ENCODE measurements at regions not wholly inside any gene's neighbourhood (a gene's known extent, or its start where the extent isn't known, plus 50 kb on each side); places are given as distances from the start of the nearest gene placed in this dataset.

- peak in 1 of 3 donors; percentile 13 for DNase-seq
These were observed 89.0 kb downstream of the MXRA5 start for GRCh38 chrX:3257471-3257870.

GRCh38 chrX:3256868-3257267 is 89.6 kb downstream of the MXRA5 start:
- no peak for DNase-seq

GRCh38 chrX:3252744-3253143 is 93.7 kb downstream of the MXRA5 start:
- DNase-seq, result peak; percentile 72 to 82 (median 78)

GRCh38 chrX:3250966-3251365 is 95.5 kb downstream of the MXRA5 start:
- DNase-seq, result no peak

GRCh38 chrX:3244955-3245354 is 101.5 kb downstream of the MXRA5 start:
- peak; percentile 22 to 41 (median 36) for DNase-seq

- no peak for DNase-seq
These were observed 102.2 kb downstream of the MXRA5 start for GRCh38 chrX:3244203-3244743.

GRCh38 chrX:3232262-3232923 is 114.1 kb downstream of the MXRA5 start:
- no peak for DNase-seq

GRCh38 chrX:3231766-3232165 is 114.7 kb downstream of the MXRA5 start:
- DNase-seq, result no peak

GRCh38 chrX:3230496-3230895 is 116.0 kb downstream of the MXRA5 start:
- no peak for DNase-seq

GRCh38 chrX:3227526-3227925 is 118.9 kb downstream of the MXRA5 start:
- no peak for DNase-seq

- no peak for DNase-seq
These were observed 120.4 kb downstream of the MXRA5 start for GRCh38 chrX:3226087-3226486.

- DNase-seq, result no peak
These were observed 124.8 kb downstream of the MXRA5 start for GRCh38 chrX:3221643-3222042.

- no peak for DNase-seq
These were observed 126.8 kb downstream of the MXRA5 start for GRCh38 chrX:3219667-3220066.

- DNase-seq, result no peak
These were observed 127.2 kb downstream of the MXRA5 start for GRCh38 chrX:3219231-3219630.

GRCh38 chrX:3218442-3218841 is 128.0 kb downstream of the MXRA5 start:
- DNase-seq, result no peak

- no peak for DNase-seq
These were observed 129.8 kb downstream of the MXRA5 start for GRCh38 chrX:3216581-3217180.

- no peak for DNase-seq
These were observed 131.2 kb downstream of the MXRA5 start for GRCh38 chrX:3215249-3215648.

- DNase-seq, result no peak
These were observed 140.1 kb downstream of the MXRA5 start for GRCh38 chrX:3206314-3206713.

GRCh38 chrX:3204606-3205005 is 141.8 kb downstream of the MXRA5 start:
- no peak for DNase-seq

- no peak for DNase-seq
These were observed 150.6 kb downstream of the MXRA5 start for GRCh38 chrX:3195845-3196244.

GRCh38 chrX:3192835-3193234 is 151.6 kb downstream of the ARSF start:
- no peak for DNase-seq

GRCh38 chrX:3191796-3192195 is 150.5 kb downstream of the ARSF start:
- DNase-seq, result no peak

GRCh38 chrX:3191201-3191600 is 149.9 kb downstream of the ARSF start:
- no peak for DNase-seq

- no peak for DNase-seq
These were observed 143.1 kb downstream of the ARSF start for GRCh38 chrX:3184176-3184930.

Data from suppressor macrophage treated with lipopolysaccharide for 1 hour (primary cell).